ENCODE measurements at regions not wholly inside any gene's neighbourhood (a gene's known extent, or its start where the extent isn't known, plus 50 kb on each side); places are given as distances from the start of the nearest gene placed in this dataset.

GRCh38 chr10:29223326-29223725 lies 65.5 kb upstream of the LYZL1 start:
- no peak for ATAC-seq
- DNase-seq (ENCODE audit: low read depth, low spot score) = no peak
- BruUV-seq (replicated peaks) = no TSS peak
- Histone ChIP-seq H3K27me3 (ENCODE audit: control insufficient read depth, insufficient read depth, low read length) (no peaks in the 10 kb centered on the region; the same call in 1 of the 2 replicates), H3K27ac (ENCODE audit: low read length) (no peak overlapping the region), H3K36me3 (ENCODE audit: control insufficient read depth, insufficient read depth, low read length) (no peaks in the 10 kb centered on the region), H3K4me1 (ENCODE audit: control insufficient read depth, insufficient read depth, low read length) (no peaks in the 10 kb centered on the region), H3K4me3 (ENCODE audit: low read depth in 2 of 2, low read length in 2 of 2) (no peak overlapping the region), H3K9me3 (ENCODE audit: control insufficient read depth, insufficient read depth, low read depth, low read length) (no peaks in the 10 kb centered on the region)
- CTCF ChIA-PET = no interaction called here
- intact Hi-C loops (cut with micrococcal nuclease; ENCODE audit: unreplicated experiment) (no loop called here), in situ Hi-C loops (cut with HindIII; ENCODE audit: low pct_unique_long_range_greater_than_20kb, low sequenced_read_pairs) (no loop called here)
- TF ChIP-seq POLR2AphosphoS5 (IDR thresholded peaks at IDR 0.05; ENCODE audit: low read depth, low read length) (no peak), REST (IDR thresholded peaks at IDR 0.05; ENCODE audit: insufficient read depth in 1 of 2, low read depth in 2 of 2, low read length in 1 of 2) (no peak), CTCF (IDR thresholded peaks at IDR 0.05) (no peak), SIN3A (IDR thresholded peaks at IDR 0.05; ENCODE audit: borderline replicate concordance, insufficient read depth, low read depth, low read length) (no peak), TCF7L2 (IDR thresholded peaks at IDR 0.05; ENCODE audit: low read depth, low read length) (no peak)
- POLR2A ChIA-PET = no interaction called here

GRCh38 chr10:29224631-29225030 lies 64.2 kb upstream of the LYZL1 start:
- no TSS peak for BruUV-seq (replicated peaks)
- Histone ChIP-seq H3K27ac (ENCODE audit: low read length) (no peak overlapping the region), H3K4me1 (ENCODE audit: control insufficient read depth, insufficient read depth, low read length) (no peaks in the 10 kb centered on the region), H3K36me3 (ENCODE audit: control insufficient read depth, insufficient read depth, low read length) (no peaks in the 10 kb centered on the region), H3K4me3 (ENCODE audit: low read depth in 2 of 2, low read length in 2 of 2) (no peak overlapping the region), H3K27me3 (ENCODE audit: control insufficient read depth, insufficient read depth, low read length) (no peaks in the 10 kb centered on the region; the same call in 1 of the 2 replicates), H3K9me3 (ENCODE audit: control insufficient read depth, insufficient read depth, low read depth, low read length) (no peaks in the 10 kb centered on the region)
- DNase-seq (ENCODE audit: low read depth, low spot score) = no peak
- in situ Hi-C loops (cut with HindIII; ENCODE audit: low pct_unique_long_range_greater_than_20kb, low sequenced_read_pairs) (no loop called here), intact Hi-C loops (cut with micrococcal nuclease; ENCODE audit: unreplicated experiment) (no loop called here)
- TF ChIP-seq POLR2AphosphoS5 (IDR thresholded peaks at IDR 0.05; ENCODE audit: low read depth, low read length) = no peak
- TF ChIP-seq SIN3A (IDR thresholded peaks at IDR 0.05; ENCODE audit: borderline replicate concordance, insufficient read depth, low read depth, low read length) = no peak
- no peak for TF ChIP-seq CTCF (IDR thresholded peaks at IDR 0.05)
- TF ChIP-seq REST (IDR thresholded peaks at IDR 0.05; ENCODE audit: insufficient read depth in 1 of 2, low read depth in 2 of 2, low read length in 1 of 2) = no peak
- TF ChIP-seq TCF7L2 (IDR thresholded peaks at IDR 0.05; ENCODE audit: low read depth, low read length) = no peak
- POLR2A ChIA-PET = no interaction called here
- ATAC-seq = no peak
- CTCF ChIA-PET = interaction anchor here (0.5 kb wide), 1 partner anchor 11 kb away, joined by 4 read pairs; no protein-coding TSS in a partner anchor

Measured in Panc1 (cell line).